Activated CD4-positive, alpha-beta T cell treated with anti-CD3 and anti-CD28 coated beads, Interleukin-10, Interleukin-2, amounts not matched to agents 100 ng/mL and 50 ng/mL, durations not matched to agents 16 hours and 8 hours (primary cell): ENCODE measurements at regions not wholly inside any gene's neighbourhood (a gene's known extent, or its start where the extent isn't known, plus 50 kb on each side); places are given as distances from the start of the nearest gene placed in this dataset.

Experiments
- DNase-seq: peaks from one replicate; pipeline ENCODE4 v3.0.0-alpha.2; 2020

GRCh38 chr16:5605404-5605803, 507.8 kb upstream of the EEF2KMT start:
- DNase-seq: no peak

- no peak for DNase-seq
These were observed 507.2 kb upstream of the EEF2KMT start for GRCh38 chr16:5604770-5605169.

DNA sequence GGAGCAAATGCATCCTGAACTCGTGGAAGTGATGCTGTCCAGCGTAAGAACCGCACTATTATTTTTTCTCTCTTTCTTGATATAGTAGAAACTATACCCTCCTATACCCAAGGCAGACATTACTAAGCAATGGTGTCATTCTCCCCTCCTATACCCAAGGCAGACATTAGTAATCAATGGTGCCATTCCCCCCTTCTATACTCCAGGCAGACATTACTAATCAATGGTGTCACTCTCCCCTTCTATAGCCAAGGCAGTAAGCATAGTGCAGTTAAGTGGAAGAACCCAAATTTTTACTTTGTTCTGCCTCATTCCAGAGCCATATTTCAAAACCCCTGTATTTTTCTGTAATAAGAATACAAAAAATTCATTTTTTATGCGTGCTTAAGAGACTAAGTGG, 506.2 kb upstream of the EEF2KMT start:
- no peak for DNase-seq

- DNase-seq: no peak
These were observed 504.4 kb upstream of the EEF2KMT start for GRCh38 chr16:5601957-5602356.

- no peak for DNase-seq
These were observed 501.2 kb upstream of the EEF2KMT start for GRCh38 chr16:5598793-5599192.

DNA sequence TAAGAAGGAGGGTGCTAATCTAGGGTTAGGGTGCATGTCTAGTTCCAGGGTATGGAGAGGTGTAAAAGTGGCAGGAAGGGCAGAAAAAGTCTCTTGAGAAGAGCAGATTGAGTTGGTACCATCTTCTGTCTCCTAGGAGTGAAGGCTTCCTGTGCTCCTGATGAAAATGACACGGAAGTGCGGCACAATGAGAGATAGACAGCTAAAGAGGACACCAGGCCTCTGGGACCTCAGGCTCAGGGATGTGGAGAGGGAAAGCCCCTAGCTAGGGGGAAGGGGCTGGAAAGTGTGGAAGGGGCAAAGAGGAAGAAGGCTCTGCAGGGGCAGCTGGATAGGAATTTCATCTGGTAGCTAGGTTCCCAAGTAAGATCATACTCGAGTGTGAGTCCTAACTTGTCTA, 498.3 kb upstream of the EEF2KMT start:
- no peak for DNase-seq

DNA sequence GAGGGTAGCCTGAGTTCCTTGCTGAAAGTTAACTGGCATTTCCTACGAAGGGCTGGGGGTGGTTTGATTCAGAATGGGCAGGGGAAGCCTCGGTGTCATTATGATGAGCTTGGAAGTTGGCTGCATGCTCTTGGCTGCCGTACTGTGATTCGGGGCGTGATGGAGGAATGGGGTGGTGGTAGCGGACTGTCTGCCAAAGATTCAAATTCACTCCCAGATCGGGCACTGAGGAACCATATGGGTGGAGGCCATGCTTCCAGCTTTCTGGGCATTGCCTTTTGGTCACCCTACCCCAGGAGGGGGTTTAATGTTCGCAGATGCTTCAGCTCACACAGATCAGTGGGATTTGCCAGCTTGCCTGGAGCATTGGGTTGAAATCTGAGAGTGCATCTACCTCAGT, 492.8 kb upstream of the EEF2KMT start:
- no peak for DNase-seq

DNA sequence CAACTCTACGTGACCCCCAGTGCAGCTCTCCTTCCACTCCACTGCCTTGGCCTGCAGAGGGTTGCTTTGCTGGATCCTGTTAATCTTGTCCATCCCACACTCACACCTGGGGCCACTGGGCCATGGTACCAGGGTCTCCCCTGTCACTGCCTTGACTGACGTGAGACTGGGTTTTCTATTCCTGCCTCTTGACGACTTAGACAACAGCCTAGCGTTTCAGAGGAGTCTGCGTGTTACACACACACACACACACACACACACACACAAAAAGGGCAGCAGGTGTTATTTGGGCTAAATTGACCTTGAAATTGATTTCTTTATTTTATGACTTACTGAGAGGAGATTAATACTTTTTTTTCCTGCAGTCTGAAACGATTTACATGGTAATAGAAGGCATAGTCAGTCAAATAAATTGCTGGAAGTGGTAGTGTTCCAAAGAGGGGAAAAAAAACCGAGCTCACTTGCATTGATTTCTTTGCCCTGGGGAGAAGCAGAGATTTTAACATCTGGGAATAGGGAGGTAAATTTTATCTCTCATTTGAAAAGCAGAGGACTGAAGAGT, 492.3 kb upstream of the EEF2KMT start:
- no peak for DNase-seq

DNA sequence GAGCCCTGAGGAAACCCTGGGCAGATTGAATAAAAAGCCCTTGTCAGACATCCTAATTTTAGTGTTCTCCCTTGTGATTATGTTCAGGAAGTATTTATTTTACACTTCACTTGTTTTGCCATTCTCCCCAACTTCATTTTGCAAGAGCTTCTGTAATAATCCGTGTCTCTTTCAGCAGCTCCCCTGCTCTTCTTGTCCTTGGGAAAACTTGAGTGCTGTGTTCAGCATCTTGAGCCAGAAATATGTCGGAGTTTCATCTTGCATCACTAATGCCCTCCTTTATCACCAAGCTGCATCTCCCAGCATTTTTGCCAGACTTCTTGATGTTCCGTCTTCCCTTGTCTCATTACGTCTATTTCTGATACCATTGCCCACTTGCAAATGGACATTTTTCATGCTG, 486.5 kb upstream of the EEF2KMT start:
- DNase-seq: no peak

- no peak for DNase-seq
These were observed 484.9 kb upstream of the EEF2KMT start for GRCh38 chr16:5582529-5582928.

- DNase-seq: no peak
These were observed 484.3 kb upstream of the EEF2KMT start for GRCh38 chr16:5581908-5582307.

DNA sequence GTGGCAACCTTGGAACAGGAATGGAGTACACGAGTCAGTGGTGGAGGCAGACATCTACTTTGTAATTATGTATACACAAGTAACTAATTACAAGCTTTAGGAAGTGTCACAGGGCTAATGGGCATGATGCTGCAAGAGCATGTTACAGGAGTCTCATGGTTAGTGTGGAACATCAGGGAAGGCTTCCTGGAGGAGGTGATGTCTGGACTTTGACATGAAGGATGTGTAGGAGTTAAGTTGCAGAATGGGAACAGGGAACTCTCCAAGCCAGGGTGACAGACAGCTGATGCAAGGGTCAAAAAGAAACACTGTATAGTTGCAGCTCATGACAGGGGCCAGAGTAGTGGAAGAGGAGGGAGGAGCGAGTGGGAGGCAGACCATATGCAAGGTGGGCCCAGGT, 483.8 kb upstream of the EEF2KMT start:
- no peak for DNase-seq

- no peak for DNase-seq
These were observed 483.2 kb upstream of the EEF2KMT start for GRCh38 chr16:5580772-5581171.

DNA sequence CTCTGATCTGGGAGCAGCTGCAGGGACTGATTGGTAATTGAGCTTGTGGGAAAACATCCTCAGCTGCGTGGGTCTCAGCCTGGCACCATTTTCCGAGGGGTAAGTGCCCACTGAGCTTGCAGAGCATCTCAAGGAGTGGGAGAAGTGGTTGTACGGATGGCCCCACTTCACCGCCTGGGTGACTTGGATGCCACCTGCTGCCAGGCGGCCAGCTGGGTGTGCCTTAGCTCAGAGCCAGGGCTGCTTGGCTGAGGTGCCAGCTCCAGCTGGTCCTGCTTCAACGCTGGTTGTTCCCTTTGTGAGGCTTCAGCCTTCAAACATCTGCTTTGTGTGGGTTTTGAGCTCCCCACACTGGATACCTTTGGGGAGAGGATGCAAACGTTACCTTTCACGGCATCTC, 482.7 kb upstream of the EEF2KMT start:
- no peak for DNase-seq

GRCh38 chr16:5578980-5579379, 481.4 kb upstream of the EEF2KMT start:
- DNase-seq: no peak

- DNase-seq: no peak
These were observed 479.9 kb upstream of the EEF2KMT start for GRCh38 chr16:5577463-5577862.

DNA sequence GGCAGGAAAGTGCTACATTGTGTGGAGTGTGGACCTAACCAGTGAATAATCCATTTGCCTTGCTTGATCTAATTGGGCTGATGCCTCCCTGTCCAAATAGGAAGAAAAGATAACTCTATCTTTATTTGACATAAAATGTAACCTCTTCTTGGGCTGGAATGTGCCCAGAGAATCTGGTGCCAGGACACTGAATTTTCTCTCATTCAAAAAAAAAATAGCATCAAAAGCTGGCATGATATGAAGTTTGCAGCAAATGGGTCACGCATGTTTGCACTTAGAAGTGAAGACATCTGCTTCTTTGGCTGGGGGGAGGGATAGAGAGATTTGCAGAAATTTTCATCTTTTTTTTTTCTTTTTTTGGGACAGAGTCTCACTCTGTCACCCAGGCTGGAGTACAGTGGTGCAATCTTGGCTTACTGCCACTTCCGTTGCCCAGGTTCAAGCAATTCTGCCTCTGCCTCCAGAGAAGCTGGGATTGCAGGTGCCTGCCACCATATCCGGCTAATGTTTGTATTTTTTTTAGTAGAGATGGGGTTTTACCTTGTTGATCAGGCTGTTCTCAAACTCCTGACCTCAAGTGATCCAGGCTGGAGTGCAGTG, 478.2 kb upstream of the EEF2KMT start:
- no peak for DNase-seq

DNA sequence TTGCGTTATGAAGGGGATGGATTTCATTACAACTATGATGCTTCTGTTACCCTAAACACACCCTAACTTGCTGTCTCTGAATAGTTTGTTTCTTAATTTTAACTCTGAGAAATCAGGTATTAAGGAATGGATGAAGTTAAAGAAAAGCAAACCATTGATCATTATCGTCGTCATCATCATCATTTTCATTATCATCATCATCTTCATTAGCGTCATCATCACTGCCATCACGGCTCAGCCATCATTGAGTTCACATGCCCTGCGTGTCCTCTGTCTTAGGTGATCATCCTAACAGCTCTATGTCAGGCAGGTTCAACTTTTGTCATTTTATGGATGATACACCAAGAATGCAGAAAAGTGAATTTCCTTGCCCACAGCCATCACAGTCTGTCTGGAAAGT, 477.5 kb upstream of the EEF2KMT start:
- DNase-seq: no peak

DNA sequence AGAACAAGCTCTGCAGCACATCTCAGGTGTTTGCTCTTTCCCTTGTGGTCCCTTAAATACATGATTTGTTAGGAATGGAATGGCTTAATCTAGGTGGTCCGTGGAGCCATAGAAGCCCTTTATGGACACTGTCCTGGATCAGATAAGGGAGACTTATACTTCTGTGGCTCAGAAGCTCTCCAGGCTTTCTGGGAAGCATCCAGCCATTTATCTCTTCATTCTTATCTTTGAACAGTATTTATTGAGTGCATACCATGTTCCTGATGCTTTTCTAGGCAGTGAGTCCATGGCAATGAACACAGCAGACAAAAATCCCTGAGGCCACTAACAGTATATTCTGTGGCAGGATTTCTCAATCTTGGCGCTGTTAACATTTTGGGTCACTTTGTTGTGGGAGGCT, 474.5 kb upstream of the EEF2KMT start:
- DNase-seq: no peak

GRCh38 chr16:5571446-5571845, 473.9 kb upstream of the EEF2KMT start:
- no peak for DNase-seq

DNA sequence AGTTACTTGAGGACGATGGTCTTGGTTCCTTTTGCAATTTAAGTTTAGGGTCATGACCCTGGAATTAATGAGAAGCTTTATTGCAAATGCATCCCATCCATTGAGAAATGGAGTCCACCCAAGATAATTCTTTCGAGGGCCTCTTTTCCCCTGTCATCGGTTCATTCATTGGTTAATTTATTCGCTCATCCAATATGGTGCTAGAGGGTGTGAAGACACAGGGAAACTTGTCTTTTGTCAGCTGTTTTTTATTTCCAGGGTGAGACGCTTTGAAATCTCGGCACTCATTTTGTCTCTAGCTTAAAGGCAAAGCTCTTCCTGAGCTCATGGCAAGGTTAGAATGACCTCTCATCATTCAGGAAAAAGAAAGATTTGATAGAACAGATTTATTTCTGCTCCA, 464.2 kb upstream of the EEF2KMT start:
- no peak for DNase-seq

DNA sequence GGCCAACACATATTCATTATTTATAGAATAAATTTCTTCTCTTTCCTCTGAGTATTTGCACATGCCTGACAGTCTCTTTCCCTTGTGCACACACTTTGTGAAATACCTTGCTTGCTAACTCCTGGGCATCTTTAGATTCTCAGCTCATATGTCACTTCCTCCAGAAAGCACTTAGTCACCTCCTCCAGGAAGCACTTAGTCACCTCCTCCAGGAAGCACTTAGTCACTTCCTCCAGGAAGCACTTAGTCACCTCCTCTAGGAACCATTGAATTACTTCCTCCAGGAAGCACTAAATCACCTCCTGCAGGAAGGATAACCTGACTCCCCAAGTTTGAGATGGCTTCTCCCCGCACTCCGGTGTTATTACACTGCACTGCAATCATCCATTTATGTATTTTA, 462.5 kb upstream of the EEF2KMT start:
- DNase-seq: peak; percentile 56

GRCh38 chr16:5557966-5558365, 460.4 kb upstream of the EEF2KMT start:
- no peak for DNase-seq

GRCh38 chr16:5557448-5557847, 459.9 kb upstream of the EEF2KMT start:
- no peak for DNase-seq

DNA sequence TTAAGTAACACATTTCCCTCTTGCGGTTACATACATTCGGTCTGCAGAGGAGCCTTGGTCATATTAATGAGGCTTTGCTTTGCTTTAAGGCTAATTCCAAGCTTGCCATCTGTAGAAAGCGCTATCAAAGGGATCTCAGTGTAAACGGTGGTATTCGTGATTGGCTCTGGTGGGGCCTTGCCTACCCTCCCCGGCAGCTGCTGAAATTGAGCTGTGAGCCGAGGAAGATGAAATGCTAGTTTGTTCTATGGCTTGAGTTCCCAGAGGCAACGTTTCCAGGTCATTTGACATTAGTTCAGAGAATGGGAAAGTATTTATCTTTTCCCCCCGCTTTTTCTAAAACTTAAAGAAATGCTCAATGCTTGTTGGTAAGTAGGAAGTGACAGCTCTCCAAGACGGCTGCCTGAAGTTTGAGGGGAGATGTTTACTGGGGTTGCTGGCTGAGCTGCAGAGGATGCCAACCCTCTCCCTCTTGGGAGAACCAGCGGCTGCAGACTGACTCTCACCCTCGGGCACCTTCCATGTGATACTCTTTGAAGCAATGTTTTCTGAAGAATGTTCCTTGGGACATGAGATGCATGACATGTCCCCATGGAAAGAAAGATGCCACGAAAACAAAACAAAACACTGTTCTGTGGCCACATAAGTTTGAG, 458.7 kb upstream of the EEF2KMT start:
- DNase-seq: no peak
